Neural progenitor cell (in vitro differentiated cells): ENCODE measurements at regions not wholly inside any gene's neighbourhood (a gene's known extent, or its start where the extent isn't known, plus 50 kb on each side); places are given as distances from the start of the nearest gene placed in this dataset.

Experiments
- EZH2phosphoT487 ChIP-seq: fragments of 200-600 bp; sonication (generic); IDR thresholded peaks from 2 replicates; pipeline ENCODE4 v1.6.1; 2017; ENCODE audit warnings: antibody characterized with exemption
- TF ChIP-seq, protein P1 (sequence below): fragments of 200-600 bp; sonication (generic); IDR thresholded peaks from 2 replicates; pipeline ENCODE4 v1.5.1; 2017; ENCODE audit warnings: antibody characterized with exemption, mild to moderate bottlenecking

DNA sequence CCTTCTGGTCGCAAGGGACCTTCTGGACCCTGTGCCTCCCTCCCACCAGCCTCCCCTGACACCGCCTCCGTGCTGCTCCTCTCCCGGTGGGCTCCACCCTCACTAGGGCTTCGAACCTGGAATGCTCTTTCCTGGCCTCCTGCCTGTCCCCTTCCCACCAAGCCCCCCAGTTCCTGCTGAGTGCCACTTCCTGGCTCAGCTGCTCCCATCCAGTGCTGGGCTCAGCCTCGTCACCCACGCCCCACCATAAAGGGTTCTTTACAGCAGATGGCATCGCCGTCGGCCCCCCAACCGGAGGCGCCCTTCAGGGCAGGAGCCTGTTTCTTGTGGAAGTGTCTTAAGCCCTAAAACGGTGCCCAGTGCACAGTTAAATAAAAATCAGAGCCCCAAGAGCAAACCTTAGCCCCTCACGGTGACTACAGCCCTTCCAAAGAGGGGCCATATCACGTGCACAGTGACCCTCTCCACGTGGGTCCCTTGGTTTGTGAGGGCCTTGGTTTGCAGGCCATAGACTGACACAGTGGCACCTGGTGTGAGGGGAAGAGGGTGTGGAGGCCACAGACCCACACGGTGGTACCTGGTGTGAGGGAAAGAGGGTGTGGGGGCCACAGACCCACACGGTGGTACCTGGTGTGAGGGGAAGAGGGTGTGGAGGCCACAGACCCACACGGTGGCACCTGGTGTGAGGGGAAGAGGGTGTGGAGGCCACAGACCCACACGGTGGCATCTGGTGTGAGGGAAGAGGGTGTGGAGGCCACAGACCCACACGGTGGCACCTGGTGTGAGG lies 111.4 kb downstream of the METRNL start:
- TF ChIP-seq, protein P1, sequence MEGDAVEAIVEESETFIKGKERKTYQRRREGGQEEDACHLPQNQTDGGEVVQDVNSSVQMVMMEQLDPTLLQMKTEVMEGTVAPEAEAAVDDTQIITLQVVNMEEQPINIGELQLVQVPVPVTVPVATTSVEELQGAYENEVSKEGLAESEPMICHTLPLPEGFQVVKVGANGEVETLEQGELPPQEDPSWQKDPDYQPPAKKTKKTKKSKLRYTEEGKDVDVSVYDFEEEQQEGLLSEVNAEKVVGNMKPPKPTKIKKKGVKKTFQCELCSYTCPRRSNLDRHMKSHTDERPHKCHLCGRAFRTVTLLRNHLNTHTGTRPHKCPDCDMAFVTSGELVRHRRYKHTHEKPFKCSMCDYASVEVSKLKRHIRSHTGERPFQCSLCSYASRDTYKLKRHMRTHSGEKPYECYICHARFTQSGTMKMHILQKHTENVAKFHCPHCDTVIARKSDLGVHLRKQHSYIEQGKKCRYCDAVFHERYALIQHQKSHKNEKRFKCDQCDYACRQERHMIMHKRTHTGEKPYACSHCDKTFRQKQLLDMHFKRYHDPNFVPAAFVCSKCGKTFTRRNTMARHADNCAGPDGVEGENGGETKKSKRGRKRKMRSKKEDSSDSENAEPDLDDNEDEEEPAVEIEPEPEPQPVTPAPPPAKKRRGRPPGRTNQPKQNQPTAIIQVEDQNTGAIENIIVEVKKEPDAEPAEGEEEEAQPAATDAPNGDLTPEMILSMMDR = no peak
- no peak for TF ChIP-seq EZH2phosphoT487
